Esophagus squamous epithelium (tissue), 5 donors: ENCODE measurements at regions not wholly inside any gene's neighbourhood (a gene's known extent, or its start where the extent isn't known, plus 50 kb on each side); places are given as distances from the start of the nearest gene placed in this dataset.
"Not testable (repeated sequence)": the region's sequence is repeated elsewhere in the genome, so short reads cannot be mapped to it uniquely, and the experiment has no call there.

Experiments used
- DNase-seq: peaks from one replicate; lab custom pipeline; 2025; lab: John Stamatoyannopoulos, UW
- H3K27ac ChIP-seq, 4 donors: fragments of 200-600 bp; sonication (generic); one replicate each; pipeline ENCODE4 v1.5.1; 2016 to 2019; ENCODE audit warnings: mild to moderate bottlenecking in 1 of 4
- H3K27me3 ChIP-seq, 4 donors: fragments of 200-600 bp; sonication (generic); 1 replicate in 3 of 4; 2 replicates in 1 of 4; pipeline versions ENCODE4 v1.5.1 to v1.6.0; 2017 to 2021; ENCODE audit warnings: antibody characterized with exemption in 1 of 4
- H3K36me3 ChIP-seq, 3 donors: fragments of 200-600 bp; sonication (generic); one replicate each; pipeline ENCODE4 v1.5.1; 2016 to 2019
- H3K4me1 ChIP-seq, 3 donors: fragments of 200-600 bp; sonication (generic); one replicate each; pipeline ENCODE4 v1.5.1; 2017 to 2019
- H3K4me3 ChIP-seq, 4 donors: fragments of 200-600 bp; sonication (generic); 1 replicate in 3 of 4; 2 replicates in 1 of 4; pipeline ENCODE4 v1.5.1; 2016 to 2019; ENCODE audit warnings: mild to moderate bottlenecking in 2 of 4, moderate library complexity in 1 of 4
- H3K9me3 ChIP-seq, 3 donors: fragments of 200-600 bp; sonication (generic); one replicate each; pipeline ENCODE4 v1.5.1; 2016 to 2019
- CTCF ChIP-seq, 6 experiments: fragments of 450-650 bp in 4 of 6; fragments of 200-600 bp in 2 of 6; sonication (generic) in 2 of 6; IDR thresholded peaks; one replicate each; pipeline ENCODE4 v1.5.1; 2016 to 2019; ENCODE audit warnings: antibody characterized with exemption in 6 of 6, mild to moderate bottlenecking in 4 of 6, moderate library complexity in 4 of 6
- POLR2A ChIP-seq, 4 donors: fragments of 450-650 bp; IDR thresholded peaks; one replicate each; pipeline ENCODE4 v1.6.1; 2017; ENCODE audit warnings: antibody characterized with exemption in 4 of 4, mild to moderate bottlenecking in 4 of 4, moderate library complexity in 3 of 4
- WGBS, 2 donors: methylation state at CpG; one replicate each; pipeline ENCODE4 v1.1.5; 2018; 5-methylcytosine and 5-hydroxymethylcytosine counted together
- intact Hi-C: fragments of 100-400 bp; cut with DNase I; formaldehyde crosslinking; loops from one replicate; pipeline ENCODE4 v1.15.0; 2022
- donor health status: DM: yes; HTN: yes; CAD: no.

- Histone ChIP-seq H3K4me1 (peaks cover 0 to 15% (median 0%) of the 10 kb centered on the region in 3 donors), H3K4me3 (no peak overlapping the region), H3K27me3 (no peaks in the 10 kb centered on the region), H3K9me3 (no peaks in the 10 kb centered on the region), H3K27ac (no peak overlapping the region), H3K36me3 (no peaks in the 10 kb centered on the region)
- TF ChIP-seq POLR2A (IDR thresholded peaks at IDR 0.05) (no peak), CTCF (IDR thresholded peaks at IDR 0.05) (no peak)
- WGBS, 2 donors = 73 to 82% methylated on average over 8 of the region's 8 CpGs
- intact Hi-C loops = no loop called here
- no peak for DNase-seq
Observed at GRCh38 chr2:190759749-190760213, 110.9 kb downstream of the NAB1 start.

GRCh38 chr2:190760353-190761150 lies 111.7 kb downstream of the NAB1 start:
- DNase-seq, H3K27ac ChIP-seq, H3K36me3 ChIP-seq, H3K9me3 ChIP-seq, H3K27me3 ChIP-seq, intact Hi-C loops: not testable (repeated sequence)
- peaks cover 0 to 23% (median 0%) of the 10 kb centered on the region in 3 donors for H3K4me1 ChIP-seq
- peak overlapping the region in 2 of 4 donors; percentile 25 to 48 for H3K4me3 ChIP-seq
- 92% methylated on average over 4 to 16 of the region's 30 CpGs for WGBS, 2 donors

- H3K27me3 ChIP-seq, H3K27ac ChIP-seq, DNase-seq, H3K36me3 ChIP-seq, intact Hi-C loops, H3K9me3 ChIP-seq: not testable (repeated sequence)
- H3K4me3 ChIP-seq = peak overlapping the region in 2 of 4 donors; percentile 25 to 48
- peaks cover 0 to 30% (median under 1%) of the 10 kb centered on the region in 3 donors for H3K4me1 ChIP-seq
- 45 to 51% methylated on average over 4 to 7 of the region's 28 CpGs for WGBS, 2 donors
Observed at GRCh38 chr2:190761216-190761615, 112.3 kb downstream of the NAB1 start.

GRCh38 chr2:190762566-190762965 lies 113.7 kb downstream of the NAB1 start:
- Histone ChIP-seq H3K27me3 (no peaks in the 10 kb centered on the region), H3K4me3 (no peak overlapping the region), H3K27ac (no peak overlapping the region), H3K4me1 (peaks cover 0 to 38% (median 2%) of the 10 kb centered on the region in 3 donors), H3K36me3 (no peaks in the 10 kb centered on the region), H3K9me3 (no peaks in the 10 kb centered on the region)
- WGBS, 2 donors = 80 to 100% methylated on average over 1 of the region's 1 CpG
- TF ChIP-seq CTCF (IDR thresholded peaks at IDR 0.05) = no peak
- no peak for TF ChIP-seq POLR2A (IDR thresholded peaks at IDR 0.05)
- no peak for DNase-seq
- intact Hi-C loops = no loop called here

GRCh38 chr2:190763100-190763499 lies 114.2 kb downstream of the NAB1 start:
- no peak for DNase-seq
- Histone ChIP-seq H3K27me3 (no peaks in the 10 kb centered on the region), H3K4me3 (no peak overlapping the region), H3K27ac (no peak overlapping the region), H3K4me1 (peaks cover 0 to 38% (median 2%) of the 10 kb centered on the region in 3 donors), H3K36me3 (no peaks in the 10 kb centered on the region), H3K9me3 (no peaks in the 10 kb centered on the region)
- no peak for TF ChIP-seq CTCF (IDR thresholded peaks at IDR 0.05)
- TF ChIP-seq POLR2A (IDR thresholded peaks at IDR 0.05) = no peak
- intact Hi-C loops = no loop called here

- no peak overlapping the region for H3K4me3 ChIP-seq
- H3K27me3 ChIP-seq = no peaks in the 10 kb centered on the region
- no peak for DNase-seq
- no peaks in the 10 kb centered on the region for H3K9me3 ChIP-seq
- TF ChIP-seq CTCF (IDR thresholded peaks at IDR 0.05) (no peak), POLR2A (IDR thresholded peaks at IDR 0.05) (no peak)
- peak overlapping the region in 1 of 4 donors; percentile 33 for H3K27ac ChIP-seq
- H3K36me3 ChIP-seq = no peaks in the 10 kb centered on the region
- peaks cover 0 to 38% (median 2%) of the 10 kb centered on the region in 3 donors for H3K4me1 ChIP-seq
- 33 to 37% methylated on average over 2 of the region's 2 CpGs for WGBS, 2 donors
- intact Hi-C loops = no loop called here
Observed at GRCh38 chr2:190763901-190764514, 115.1 kb downstream of the NAB1 start.
